ENCODE measurements at regions not wholly inside any gene's neighbourhood (a gene's known extent, or its start where the extent isn't known, plus 50 kb on each side); places are given as distances from the start of the nearest gene placed in this dataset.

- no peak overlapping the region for H3K27ac ChIP-seq
- TF ChIP-seq CTCF (IDR thresholded peaks at IDR 0.05): no peak
- no peaks in the 10 kb centered on the region for H3K27me3 ChIP-seq (replicated peaks; ENCODE audit: insufficient read depth)
- no peak for ATAC-seq (ENCODE audit: insufficient number of reproducible peaks, low FRiP score, low read depth)
- no peak for DNase-seq (ENCODE audit: low spot score)
- H3K4me1 ChIP-seq (ENCODE audit: control insufficient read depth in 1 of 2, low read depth in 2 of 2): no peaks in the 10 kb centered on the region
- no peaks in the 10 kb centered on the region for H3K36me3 ChIP-seq
- no peaks in the 10 kb centered on the region for H3K9me3 ChIP-seq
- no peak overlapping the region for H3K4me3 ChIP-seq
Measured at GRCh38 chr22:49598338-49598737, 229.3 kb downstream of the BRD1 start.

GRCh38 chr22:49597428-49598039 lies 230.1 kb downstream of the BRD1 start:
- no peak for DNase-seq (ENCODE audit: low spot score)
- Histone ChIP-seq H3K36me3 (no peaks in the 10 kb centered on the region), H3K4me1 (ENCODE audit: control insufficient read depth in 1 of 2, low read depth in 2 of 2) (no peaks in the 10 kb centered on the region), H3K27ac (no peak overlapping the region), H3K9me3 (no peaks in the 10 kb centered on the region), H3K27me3 (replicated peaks; ENCODE audit: insufficient read depth) (no peaks in the 10 kb centered on the region), H3K4me3 (no peak overlapping the region)
- no peak for TF ChIP-seq CTCF (IDR thresholded peaks at IDR 0.05)
- ATAC-seq (ENCODE audit: insufficient number of reproducible peaks, low FRiP score, low read depth): no peak

GRCh38 chr22:49595465-49596078 lies 232.1 kb downstream of the BRD1 start:
- DNase-seq (ENCODE audit: low spot score): no peak
- H3K4me3 ChIP-seq: no peak overlapping the region
- no peaks in the 10 kb centered on the region for H3K27me3 ChIP-seq (replicated peaks; ENCODE audit: insufficient read depth)
- no peak for TF ChIP-seq CTCF (IDR thresholded peaks at IDR 0.05)
- ATAC-seq (ENCODE audit: insufficient number of reproducible peaks, low FRiP score, low read depth): no peak
- no peaks in the 10 kb centered on the region for H3K4me1 ChIP-seq (ENCODE audit: control insufficient read depth in 1 of 2, low read depth in 2 of 2)
- H3K27ac ChIP-seq: no peak overlapping the region
- H3K9me3 ChIP-seq: no peaks in the 10 kb centered on the region
- no peaks in the 10 kb centered on the region for H3K36me3 ChIP-seq

- no peak for TF ChIP-seq CTCF (IDR thresholded peaks at IDR 0.05)
- Histone ChIP-seq H3K4me3 (no peak overlapping the region), H3K27ac (no peak overlapping the region), H3K4me1 (ENCODE audit: control insufficient read depth in 1 of 2, low read depth in 2 of 2) (no peaks in the 10 kb centered on the region), H3K9me3 (no peaks in the 10 kb centered on the region), H3K27me3 (replicated peaks; ENCODE audit: insufficient read depth) (no peaks in the 10 kb centered on the region), H3K36me3 (no peaks in the 10 kb centered on the region)
- DNase-seq (ENCODE audit: low spot score) (no peak), ATAC-seq (ENCODE audit: insufficient number of reproducible peaks, low FRiP score, low read depth) (no peak)
Measured at GRCh38 chr22:49594078-49594477, 233.6 kb downstream of the BRD1 start.

GRCh38 chr22:49593509-49593908 lies 234.2 kb downstream of the BRD1 start:
- no peaks in the 10 kb centered on the region for H3K36me3 ChIP-seq
- no peaks in the 10 kb centered on the region for H3K4me1 ChIP-seq (ENCODE audit: control insufficient read depth in 1 of 2, low read depth in 2 of 2)
- TF ChIP-seq CTCF (IDR thresholded peaks at IDR 0.05): no peak
- no peak for DNase-seq (ENCODE audit: low spot score)
- H3K9me3 ChIP-seq: no peaks in the 10 kb centered on the region
- no peak for ATAC-seq (ENCODE audit: insufficient number of reproducible peaks, low FRiP score, low read depth)
- H3K27ac ChIP-seq: no peak overlapping the region
- H3K27me3 ChIP-seq (replicated peaks; ENCODE audit: insufficient read depth): no peaks in the 10 kb centered on the region
- no peak overlapping the region for H3K4me3 ChIP-seq
